B cell (primary cell): ENCODE measurements at regions not wholly inside any gene's neighbourhood (a gene's known extent, or its start where the extent isn't known, plus 50 kb on each side); places are given as distances from the start of the nearest gene placed in this dataset.

Experiments
- ATAC-seq: fragments of 200-7000 bp; cut with Tn5 transposase; one replicate; pipeline ENCODE4 v1.10.0; 2021; ENCODE audit warnings: low read depth, mild to moderate bottlenecking, moderate number of reproducible peaks, moderate library complexity
- CTCF ChIA-PET: fragments of 350-600 bp; sonication (Branson Sonifier 250); formaldehyde crosslinking; loops from one replicate; lab custom pipeline; 2021; ENCODE audit warnings: antibody characterized with exemption, inconsistent platforms; lab: Charles Lee
- POLR2A ChIA-PET: fragments of 350-600 bp; sonication (Branson Sonifier 250); formaldehyde crosslinking; loops from one replicate; lab custom pipeline; 2021; ENCODE audit warnings: antibody characterized with exemption; lab: Charles Lee
- DNase-seq: peaks from one replicate; pipeline ENCODE4 v3.0.0; 2013
- H2AFZ ChIP-seq: 2 replicates; pipeline ENCODE4 v1.6.1; 2012; ENCODE audit warnings: mild to moderate bottlenecking, low read depth, low read length; ENCODE audit not compliant: insufficient read depth, poor library complexity, severe bottlenecking
- H3K27ac ChIP-seq, 2 donors: 1 replicate in 1 of 2; 2 replicates in 1 of 2; pipeline ENCODE4 v1.5.1; 2012 to 2013; ENCODE audit warnings: low read length in 2 of 2, mild to moderate bottlenecking in 2 of 2, moderate library complexity in 1 of 2
- H3K27me3 ChIP-seq, 4 experiments: fragments of 200-600 bp in 1 of 4; sonication (generic) in 1 of 4; replicated peaks in 1 of 4; 1 replicate in 2 of 4; 2 replicates in 2 of 4; pipeline versions ENCODE4 v1.6.1 to v1.7.0; 2013 to 2016; ENCODE audit warnings: low read length in 3 of 4, mild to moderate bottlenecking in 2 of 4, mixed read lengths in 1 of 4, moderate library complexity in 1 of 4; ENCODE audit not compliant: insufficient read depth in 4 of 4, control insufficient read depth in 3 of 4; ENCODE audit errors: control extremely low read depth in 1 of 4
- H3K36me3 ChIP-seq, 2 experiments: replicated peaks in 1 of 2; 1 replicate in 1 of 2; 2 replicates in 1 of 2; pipeline versions ENCODE4 v1.6.1 to v1.7.1; 2013; ENCODE audit warnings: low read length in 1 of 2; ENCODE audit not compliant: insufficient read depth in 2 of 2, control insufficient read depth in 1 of 2; ENCODE audit errors: control extremely low read depth in 1 of 2, extremely low read depth in 1 of 2
- H3K4me1 ChIP-seq, 2 donors: fragments of 200-600 bp in 1 of 2; sonication (generic) in 1 of 2; 1 replicate in 1 of 2; 2 replicates in 1 of 2; pipeline versions ENCODE4 v1.5.1 to v1.6.1; 2013 to 2017; ENCODE audit warnings: low read length in 2 of 2; ENCODE audit not compliant: control insufficient read depth in 2 of 2, insufficient read depth in 2 of 2
- H3K4me2 ChIP-seq: replicated peaks from 2 replicates; pipeline ENCODE3; 2012; ENCODE audit warnings: mild to moderate bottlenecking, low read depth, low read length; ENCODE audit not compliant: poor library complexity, severe bottlenecking
- H3K4me3 ChIP-seq, 5 experiments: fragments of 200-600 bp in 1 of 5; sonication (generic) in 1 of 5; 1 replicate in 3 of 5; 2 replicates in 2 of 5; pipeline versions ENCODE4 v1.5.1 to v1.7.0; 2011 to 2016; ENCODE audit warnings: low read length in 4 of 5, mild to moderate bottlenecking in 4 of 5, low read depth in 2 of 5, control low read depth in 1 of 5, moderate library complexity in 1 of 5; ENCODE audit not compliant: insufficient read depth in 1 of 5; ENCODE audit errors: control extremely low read depth in 1 of 5, extremely low read depth in 1 of 5
- H3K79me2 ChIP-seq: fragments of 200-600 bp; sonication (generic); one replicate; pipeline ENCODE4 v1.6.0; 2016; ENCODE audit warnings: low read length; ENCODE audit not compliant: control insufficient read depth, insufficient read depth
- H3K9ac ChIP-seq: fragments of 200-600 bp; sonication (generic); 2 replicates; pipeline ENCODE4 v1.6.1; 2017; ENCODE audit warnings: mild to moderate bottlenecking, low read length, moderate library complexity
- H3K9me3 ChIP-seq, 3 donors: one replicate each; pipeline versions ENCODE4 v1.6.1 to v1.7.1; 2013; ENCODE audit warnings: low read length in 2 of 3; ENCODE audit not compliant: control insufficient read depth in 2 of 3, insufficient read depth in 1 of 3; ENCODE audit errors: control extremely low read depth in 1 of 3
- H4K20me1 ChIP-seq: 2 replicates; pipeline ENCODE4 v1.6.0; 2012; ENCODE audit warnings: mild to moderate bottlenecking, low read length; ENCODE audit not compliant: insufficient read depth, control insufficient read depth, poor library complexity, severe bottlenecking
- H3K27ac Mint-ChIP-seq: one replicate; pipeline ENCODE4 v1.8.0; 2021; ENCODE audit warnings: mixed read lengths
- H3K27me3 Mint-ChIP-seq: one replicate; pipeline ENCODE4 v1.8.0; 2021; ENCODE audit warnings: mixed read lengths
- H3K4me1 Mint-ChIP-seq: one replicate; pipeline ENCODE4 v1.8.0; 2021; ENCODE audit warnings: mixed read lengths
- H3K4me3 Mint-ChIP-seq: one replicate; pipeline ENCODE4 v1.8.0; 2021; ENCODE audit warnings: mixed read lengths
- H3K9me3 Mint-ChIP-seq: one replicate; pipeline ENCODE4 v1.8.0; 2022; ENCODE audit warnings: mixed read lengths; ENCODE audit not compliant: insufficient read depth
- EZH2 ChIP-seq: IDR thresholded peaks from 2 replicates; pipeline ENCODE4 v1.6.1; 2012; ENCODE audit warnings: borderline replicate concordance, low read depth, mild to moderate bottlenecking, moderate library complexity, low read length; ENCODE audit not compliant: insufficient read depth, poor library complexity, severe bottlenecking
- WGBS: methylation state at CpG from one replicate; pipeline ENCODE4 v1.1.5; 2013; ENCODE audit warnings: missing lambda C conversion rate; ENCODE audit not compliant: insufficient coverage; 5-methylcytosine and 5-hydroxymethylcytosine counted together
- intact Hi-C: fragments of 100-400 bp; cut with micrococcal nuclease; formaldehyde crosslinking; loops from one replicate; pipeline ENCODE4 v1.10.0; 2022
- TF ChIP-seq, protein P1 (sequence below): fragments of 200-600 bp; IDR thresholded peaks from one replicate; pipeline ENCODE4 v1.8.0; 2022; ENCODE audit warnings: antibody characterized with exemption, mild to moderate bottlenecking

DNA sequence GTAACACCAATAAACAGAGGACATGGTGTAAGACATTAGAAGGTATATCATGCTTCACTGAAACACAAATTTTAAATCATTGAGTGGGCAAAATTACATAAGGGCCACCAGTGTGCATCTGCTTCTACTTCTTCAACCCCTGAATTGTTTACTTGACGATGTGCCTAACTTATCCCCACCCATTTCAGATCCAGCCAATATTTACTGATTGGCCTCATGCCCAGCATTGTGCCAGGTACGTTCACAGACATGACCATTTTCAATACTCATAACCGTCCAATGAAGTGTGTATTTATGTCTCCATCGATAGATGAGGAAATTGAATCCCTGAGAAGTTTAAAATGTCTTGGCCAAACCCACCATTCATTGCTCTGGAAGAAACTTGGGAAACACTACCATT, 208.3 kb upstream of the MID1 start:
- no peak for ATAC-seq
- Histone ChIP-seq H3K9ac (no peak overlapping the region), H3K4me2 (no peak overlapping the region), H3K4me1 (no peaks in the 10 kb centered on the region), H3K36me3 (no peaks in the 10 kb centered on the region), H3K9me3 (no peaks in the 10 kb centered on the region), H3K27me3 (no peaks in the 10 kb centered on the region), H2AFZ (no peak overlapping the region), H4K20me1 (no peaks in the 10 kb centered on the region), H3K4me3 (no peak overlapping the region), H3K79me2 (no peaks in the 10 kb centered on the region), H3K27ac (no peak overlapping the region)
- intact Hi-C loops: no loop called here
- Mint-ChIP-seq H3K4me3 (no peak overlapping the region), H3K9me3 (no peaks in the 10 kb centered on the region), H3K27me3 (no peaks in the 10 kb centered on the region), H3K4me1 (no peaks in the 10 kb centered on the region), H3K27ac (no peak overlapping the region)
- DNase-seq: no peak
- ChIA-PET POLR2A (no interaction called here), CTCF (no interaction called here)
- TF ChIP-seq, protein P1, sequence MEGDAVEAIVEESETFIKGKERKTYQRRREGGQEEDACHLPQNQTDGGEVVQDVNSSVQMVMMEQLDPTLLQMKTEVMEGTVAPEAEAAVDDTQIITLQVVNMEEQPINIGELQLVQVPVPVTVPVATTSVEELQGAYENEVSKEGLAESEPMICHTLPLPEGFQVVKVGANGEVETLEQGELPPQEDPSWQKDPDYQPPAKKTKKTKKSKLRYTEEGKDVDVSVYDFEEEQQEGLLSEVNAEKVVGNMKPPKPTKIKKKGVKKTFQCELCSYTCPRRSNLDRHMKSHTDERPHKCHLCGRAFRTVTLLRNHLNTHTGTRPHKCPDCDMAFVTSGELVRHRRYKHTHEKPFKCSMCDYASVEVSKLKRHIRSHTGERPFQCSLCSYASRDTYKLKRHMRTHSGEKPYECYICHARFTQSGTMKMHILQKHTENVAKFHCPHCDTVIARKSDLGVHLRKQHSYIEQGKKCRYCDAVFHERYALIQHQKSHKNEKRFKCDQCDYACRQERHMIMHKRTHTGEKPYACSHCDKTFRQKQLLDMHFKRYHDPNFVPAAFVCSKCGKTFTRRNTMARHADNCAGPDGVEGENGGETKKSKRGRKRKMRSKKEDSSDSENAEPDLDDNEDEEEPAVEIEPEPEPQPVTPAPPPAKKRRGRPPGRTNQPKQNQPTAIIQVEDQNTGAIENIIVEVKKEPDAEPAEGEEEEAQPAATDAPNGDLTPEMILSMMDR: no peak
- no peak for TF ChIP-seq EZH2
- WGBS: 83% methylated on average over 1 of the region's 4 CpGs

DNA sequence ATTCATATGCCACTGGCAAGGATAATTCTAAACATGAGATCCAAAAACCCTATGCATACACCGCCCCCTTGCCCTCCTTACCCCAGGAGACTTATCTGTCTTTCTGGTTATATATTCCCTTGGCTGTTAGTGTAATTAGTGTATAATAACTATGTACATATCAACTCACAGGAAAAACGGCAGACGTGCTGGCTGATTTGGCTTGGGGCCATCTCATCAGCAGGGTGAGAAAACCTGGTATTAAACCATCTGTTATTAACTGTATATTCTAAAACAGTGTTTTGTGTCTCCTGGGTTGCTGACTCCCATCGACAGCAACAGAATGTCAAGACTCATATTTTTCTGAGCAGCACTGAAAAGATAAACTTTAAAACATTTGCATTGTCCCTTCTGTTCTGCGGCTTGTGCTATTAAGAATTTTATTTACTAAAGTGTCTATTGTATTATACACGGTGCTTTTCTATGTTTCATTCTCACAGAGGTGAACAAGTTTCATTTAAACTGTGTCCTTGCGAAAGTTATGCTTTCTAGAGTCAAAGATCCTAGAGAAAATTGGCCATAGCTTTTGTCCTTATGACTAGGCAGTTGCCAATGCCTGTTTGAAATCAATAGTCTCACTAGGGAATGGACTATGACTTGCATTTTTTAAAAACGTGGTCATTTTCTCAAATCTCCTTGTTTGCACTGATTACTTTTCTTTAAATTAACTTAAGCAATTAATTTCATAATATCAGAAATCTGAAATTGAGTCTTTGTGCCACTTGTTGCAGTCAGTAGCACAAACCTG, 211.5 kb upstream of the MID1 start:
- Histone ChIP-seq H3K27me3 (no peaks in the 10 kb centered on the region), H3K9ac (no peak overlapping the region), H3K27ac (no peak overlapping the region), H3K4me3 (no peak overlapping the region), H3K4me2 (no peak overlapping the region), H3K36me3 (no peaks in the 10 kb centered on the region), H3K79me2 (no peaks in the 10 kb centered on the region), H2AFZ (no peak overlapping the region), H3K4me1 (no peaks in the 10 kb centered on the region), H4K20me1 (no peaks in the 10 kb centered on the region), H3K9me3 (no peaks in the 10 kb centered on the region)
- intact Hi-C loops: no loop called here
- Mint-ChIP-seq H3K27ac (no peak overlapping the region), H3K9me3 (no peaks in the 10 kb centered on the region), H3K4me1 (no peaks in the 10 kb centered on the region), H3K27me3 (no peaks in the 10 kb centered on the region), H3K4me3 (no peak overlapping the region)
- TF ChIP-seq, protein P1: no peak
- no peak for TF ChIP-seq EZH2
- DNase-seq: no peak
- no peak for ATAC-seq
- ChIA-PET CTCF (no interaction called here), POLR2A (no interaction called here)
- no CpG with 5 or more reads among the region's 8 CpGs for WGBS
